Testis (tissue), 2 donors: ENCODE measurements at regions not wholly inside any gene's neighbourhood (a gene's known extent, or its start where the extent isn't known, plus 50 kb on each side); places are given as distances from the start of the nearest gene placed in this dataset.

Experiments used
- CTCF ChIP-seq, 3 experiments: fragments of 450-650 bp in 2 of 3; fragments of 200-600 bp in 1 of 3; sonication (generic) in 1 of 3; IDR thresholded peaks; one replicate each; pipeline ENCODE4 v1.5.1; 2016 to 2019; ENCODE audit warnings: antibody characterized with exemption in 3 of 3, mild to moderate bottlenecking in 2 of 3, moderate library complexity in 1 of 3
- POLR2A ChIP-seq: fragments of 450-650 bp; IDR thresholded peaks from one replicate; pipeline ENCODE4 v1.6.1; 2017; ENCODE audit warnings: antibody characterized with exemption, mild to moderate bottlenecking, moderate library complexity

DNA sequence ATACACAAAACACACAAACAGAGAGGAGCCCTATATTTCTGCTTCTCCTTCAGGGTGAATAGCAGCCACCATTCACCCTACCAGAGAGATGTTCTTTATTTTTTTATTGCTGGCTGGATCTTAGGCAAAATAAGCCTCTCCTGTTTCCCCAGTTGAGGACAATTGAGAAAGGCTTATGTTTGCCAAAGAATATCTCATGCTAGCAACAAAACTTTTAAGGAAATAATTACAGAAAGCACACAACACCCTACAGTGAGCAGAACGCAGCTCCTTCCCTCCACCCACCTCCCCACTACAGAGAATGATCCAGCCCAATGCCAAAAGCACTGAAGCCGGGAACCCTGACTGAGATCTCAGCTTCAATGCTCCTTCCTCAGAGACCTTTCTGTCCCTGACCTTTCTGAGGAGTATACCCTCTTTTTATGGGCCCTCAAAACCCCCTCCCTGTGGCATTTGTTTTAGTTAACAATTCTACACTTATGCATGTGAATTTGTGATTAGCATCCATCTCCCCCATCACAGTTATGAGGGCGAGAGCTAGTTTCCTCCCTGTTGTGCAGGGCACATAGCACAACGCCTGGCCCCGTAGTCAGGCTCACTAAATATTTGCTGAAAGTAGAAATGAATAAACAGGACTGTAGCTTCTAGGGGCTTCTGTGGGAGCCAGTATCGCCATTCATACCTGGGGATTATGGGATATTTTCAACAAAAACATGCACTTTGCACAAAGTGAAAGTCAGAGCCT is 491.6 kb upstream of the CDH4 start:
- TF ChIP-seq CTCF (IDR thresholded peaks at IDR 0.05) (no peak), POLR2A (no peak)
